ENCODE measurements at regions not wholly inside any gene's neighbourhood (a gene's known extent, or its start where the extent isn't known, plus 50 kb on each side); places are given as distances from the start of the nearest gene placed in this dataset.

DNA sequence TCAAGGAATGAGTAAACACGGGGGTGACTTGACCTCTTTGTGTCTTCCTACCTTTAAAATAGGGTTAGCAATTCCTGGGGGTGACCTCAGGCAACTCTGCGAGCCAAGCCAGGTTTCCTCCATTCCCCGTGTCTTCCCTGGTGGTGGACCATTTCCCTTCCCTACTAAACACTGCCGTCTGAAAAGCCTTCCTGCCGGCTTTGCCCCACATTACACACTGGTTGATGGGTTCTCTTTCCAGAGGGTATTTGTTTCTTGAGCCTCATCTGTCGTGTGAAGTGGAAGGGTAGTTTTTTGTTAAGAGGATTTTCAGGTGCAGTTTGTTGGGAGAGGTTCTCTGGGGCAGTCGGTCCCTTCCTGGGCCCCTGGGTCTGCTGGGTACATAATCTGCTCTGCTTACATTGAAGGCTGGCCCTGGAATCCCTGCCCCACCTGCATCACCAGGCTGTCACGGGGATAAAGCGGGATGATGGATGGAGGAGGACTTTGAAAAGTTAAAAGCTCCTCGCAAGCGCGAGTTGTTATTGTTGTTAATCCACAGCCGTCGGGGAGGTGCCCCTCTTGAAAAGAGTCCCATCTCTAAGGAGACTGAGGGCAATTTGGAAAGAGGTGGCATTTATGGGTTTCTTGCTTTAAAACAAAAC, 175.4 kb upstream of the SPRED2 start:
- TF ChIP-seq, protein P1, sequence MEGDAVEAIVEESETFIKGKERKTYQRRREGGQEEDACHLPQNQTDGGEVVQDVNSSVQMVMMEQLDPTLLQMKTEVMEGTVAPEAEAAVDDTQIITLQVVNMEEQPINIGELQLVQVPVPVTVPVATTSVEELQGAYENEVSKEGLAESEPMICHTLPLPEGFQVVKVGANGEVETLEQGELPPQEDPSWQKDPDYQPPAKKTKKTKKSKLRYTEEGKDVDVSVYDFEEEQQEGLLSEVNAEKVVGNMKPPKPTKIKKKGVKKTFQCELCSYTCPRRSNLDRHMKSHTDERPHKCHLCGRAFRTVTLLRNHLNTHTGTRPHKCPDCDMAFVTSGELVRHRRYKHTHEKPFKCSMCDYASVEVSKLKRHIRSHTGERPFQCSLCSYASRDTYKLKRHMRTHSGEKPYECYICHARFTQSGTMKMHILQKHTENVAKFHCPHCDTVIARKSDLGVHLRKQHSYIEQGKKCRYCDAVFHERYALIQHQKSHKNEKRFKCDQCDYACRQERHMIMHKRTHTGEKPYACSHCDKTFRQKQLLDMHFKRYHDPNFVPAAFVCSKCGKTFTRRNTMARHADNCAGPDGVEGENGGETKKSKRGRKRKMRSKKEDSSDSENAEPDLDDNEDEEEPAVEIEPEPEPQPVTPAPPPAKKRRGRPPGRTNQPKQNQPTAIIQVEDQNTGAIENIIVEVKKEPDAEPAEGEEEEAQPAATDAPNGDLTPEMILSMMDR (IDR thresholded peaks at IDR 0.05), result no peak
- TF ChIP-seq POLR2A (IDR thresholded peaks at IDR 0.05), result no peak
